ENCODE measurements at regions not wholly inside any gene's neighbourhood (a gene's known extent, or its start where the extent isn't known, plus 50 kb on each side); places are given as distances from the start of the nearest gene placed in this dataset.

GRCh38 chr5:103801681-103802080, 239.1 kb upstream of the NUDT12 start:
- Histone ChIP-seq H3K4me3 (ENCODE audit: low read length) (no peak overlapping the region), H3K9me3 (ENCODE audit: control insufficient read depth, low read length) (no peaks in the 10 kb centered on the region), H3K4me1 (ENCODE audit: control insufficient read depth, insufficient read depth, low read length) (no peaks in the 10 kb centered on the region), H3K27me3 (ENCODE audit: control insufficient read depth, insufficient read depth) (no peaks in the 10 kb centered on the region), H3K27ac (ENCODE audit: low read length) (no peak overlapping the region)
- no peak for ATAC-seq
- 72% methylated on average over 1 of the region's 1 CpG for WGBS
- intact Hi-C loops (cut with DNase I): no loop called here
- DNase-seq: no peak

GRCh38 chr5:103800741-103801495, 238.3 kb upstream of the NUDT12 start:
- H3K27ac ChIP-seq (ENCODE audit: low read length): no peak overlapping the region
- H3K27me3 ChIP-seq (ENCODE audit: control insufficient read depth, insufficient read depth): no peaks in the 10 kb centered on the region
- no peaks in the 10 kb centered on the region for H3K4me1 ChIP-seq (ENCODE audit: control insufficient read depth, insufficient read depth, low read length)
- ATAC-seq (no peak), DNase-seq (no peak)
- intact Hi-C loops (cut with DNase I): no loop called here
- 45% methylated on average over 2 of the region's 2 CpGs for WGBS
- no peak overlapping the region for H3K4me3 ChIP-seq (ENCODE audit: low read length)
- H3K9me3 ChIP-seq (ENCODE audit: control insufficient read depth, low read length): no peaks in the 10 kb centered on the region

GRCh38 chr5:103793595-103794182, 231.1 kb upstream of the NUDT12 start:
- ATAC-seq: no peak
- H3K4me1 ChIP-seq (ENCODE audit: control insufficient read depth, insufficient read depth, low read length): no peaks in the 10 kb centered on the region
- no peak overlapping the region for H3K4me3 ChIP-seq (ENCODE audit: low read length)
- peaks cover 2% of the 10 kb centered on the region for H3K9me3 ChIP-seq (ENCODE audit: control insufficient read depth, low read length)
- no peaks in the 10 kb centered on the region for H3K27me3 ChIP-seq (ENCODE audit: control insufficient read depth, insufficient read depth)
- no peak for DNase-seq
- H3K27ac ChIP-seq (ENCODE audit: low read length): no peak overlapping the region
- intact Hi-C loops (cut with DNase I): no loop called here

GRCh38 chr5:103785569-103785968, 223.0 kb upstream of the NUDT12 start:
- 68% methylated on average over 2 of the region's 2 CpGs for WGBS
- DNase-seq: no peak
- Histone ChIP-seq H3K4me3 (ENCODE audit: low read length) (no peak overlapping the region), H3K4me1 (ENCODE audit: control insufficient read depth, insufficient read depth, low read length) (no peaks in the 10 kb centered on the region), H3K9me3 (ENCODE audit: control insufficient read depth, low read length) (no peaks in the 10 kb centered on the region), H3K27me3 (ENCODE audit: control insufficient read depth, insufficient read depth) (no peaks in the 10 kb centered on the region), H3K27ac (ENCODE audit: low read length) (no peak overlapping the region)
- intact Hi-C loops (cut with DNase I): no loop called here
- ATAC-seq: no peak

GRCh38 chr5:103783669-103784068, 221.1 kb upstream of the NUDT12 start:
- Histone ChIP-seq H3K9me3 (ENCODE audit: control insufficient read depth, low read length) (no peaks in the 10 kb centered on the region), H3K4me1 (ENCODE audit: control insufficient read depth, insufficient read depth, low read length) (no peaks in the 10 kb centered on the region), H3K27ac (ENCODE audit: low read length) (no peak overlapping the region), H3K4me3 (ENCODE audit: low read length) (no peak overlapping the region), H3K27me3 (ENCODE audit: control insufficient read depth, insufficient read depth) (no peaks in the 10 kb centered on the region)
- ATAC-seq (no peak), DNase-seq (no peak)
- intact Hi-C loops (cut with DNase I): no loop called here
- WGBS: 96% methylated on average over 1 of the region's 1 CpG

GRCh38 chr5:103780794-103781193, 218.2 kb upstream of the NUDT12 start:
- Histone ChIP-seq H3K4me1 (ENCODE audit: control insufficient read depth, insufficient read depth, low read length) (no peaks in the 10 kb centered on the region), H3K27ac (ENCODE audit: low read length) (no peak overlapping the region), H3K9me3 (ENCODE audit: control insufficient read depth, low read length) (no peaks in the 10 kb centered on the region), H3K4me3 (ENCODE audit: low read length) (no peak overlapping the region), H3K27me3 (ENCODE audit: control insufficient read depth, insufficient read depth) (no peaks in the 10 kb centered on the region)
- 55% methylated on average over 2 of the region's 2 CpGs for whole genome bisulfite sequencing
- intact Hi-C loops (cut with DNase I): no loop called here
- ATAC-seq (no peak), DNase-seq (no peak)

- intact Hi-C loops (cut with DNase I): no loop called here
- WGBS: 45% methylated on average over 1 of the region's 1 CpG
- Histone ChIP-seq H3K9me3 (ENCODE audit: control insufficient read depth, low read length) (no peaks in the 10 kb centered on the region), H3K4me3 (ENCODE audit: low read length) (no peak overlapping the region), H3K27me3 (ENCODE audit: control insufficient read depth, insufficient read depth) (no peaks in the 10 kb centered on the region), H3K4me1 (ENCODE audit: control insufficient read depth, insufficient read depth, low read length) (no peaks in the 10 kb centered on the region), H3K27ac (ENCODE audit: low read length) (no peak overlapping the region)
- no peak for DNase-seq
- ATAC-seq: no peak
Measured at GRCh38 chr5:103774721-103775120, 212.1 kb upstream of the NUDT12 start.

- no peak overlapping the region for H3K4me3 ChIP-seq (ENCODE audit: low read length)
- whole genome bisulfite sequencing: 88% methylated on average over 2 of the region's 2 CpGs
- no peak for ATAC-seq
- DNase-seq: no peak
- H3K27me3 ChIP-seq (ENCODE audit: control insufficient read depth, insufficient read depth): no peaks in the 10 kb centered on the region
- H3K27ac ChIP-seq (ENCODE audit: low read length): no peak overlapping the region
- intact Hi-C loops (cut with DNase I): no loop called here
- no peaks in the 10 kb centered on the region for H3K4me1 ChIP-seq (ENCODE audit: control insufficient read depth, insufficient read depth, low read length)
- H3K9me3 ChIP-seq (ENCODE audit: control insufficient read depth, low read length): no peaks in the 10 kb centered on the region
Measured at GRCh38 chr5:103772248-103772647, 209.7 kb upstream of the NUDT12 start.

- 93% methylated on average over 10 of the region's 10 CpGs for WGBS
- no peak for ATAC-seq
- no peaks in the 10 kb centered on the region for H3K9me3 ChIP-seq (ENCODE audit: control insufficient read depth, low read length)
- H3K4me1 ChIP-seq (ENCODE audit: control insufficient read depth, insufficient read depth, low read length): no peaks in the 10 kb centered on the region
- intact Hi-C loops (cut with DNase I): no loop called here
- H3K4me3 ChIP-seq (ENCODE audit: low read length): no peak overlapping the region
- no peak for DNase-seq
- H3K27ac ChIP-seq (ENCODE audit: low read length): no peak overlapping the region
- H3K27me3 ChIP-seq (ENCODE audit: control insufficient read depth, insufficient read depth): no peaks in the 10 kb centered on the region
Measured at GRCh38 chr5:103764403-103764802, 201.8 kb upstream of the NUDT12 start.

- Histone ChIP-seq H3K9me3 (ENCODE audit: control insufficient read depth, low read length) (no peaks in the 10 kb centered on the region), H3K27me3 (ENCODE audit: control insufficient read depth, insufficient read depth) (no peaks in the 10 kb centered on the region), H3K27ac (ENCODE audit: low read length) (no peak overlapping the region), H3K4me3 (ENCODE audit: low read length) (no peak overlapping the region), H3K4me1 (ENCODE audit: control insufficient read depth, insufficient read depth, low read length) (no peaks in the 10 kb centered on the region)
- DNase-seq: no peak
- 85% methylated on average over 2 of the region's 2 CpGs for WGBS
- intact Hi-C loops (cut with DNase I): no loop called here
- ATAC-seq: no peak
Measured at GRCh38 chr5:103758996-103759395, 196.4 kb upstream of the NUDT12 start.

GRCh38 chr5:103755974-103756373, 193.4 kb upstream of the NUDT12 start:
- intact Hi-C loops (cut with DNase I): no loop called here
- ATAC-seq: no peak
- Histone ChIP-seq H3K4me1 (ENCODE audit: control insufficient read depth, insufficient read depth, low read length) (no peaks in the 10 kb centered on the region), H3K27me3 (ENCODE audit: control insufficient read depth, insufficient read depth) (no peaks in the 10 kb centered on the region), H3K9me3 (ENCODE audit: control insufficient read depth, low read length) (no peaks in the 10 kb centered on the region), H3K4me3 (ENCODE audit: low read length) (no peak overlapping the region), H3K27ac (ENCODE audit: low read length) (no peak overlapping the region)
- DNase-seq: no peak

Measured in right cardiac atrium (tissue), 5 donors.